H9 (cell line): ENCODE measurements at regions not wholly inside any gene's neighbourhood (a gene's known extent, or its start where the extent isn't known, plus 50 kb on each side); places are given as distances from the start of the nearest gene placed in this dataset.

Experiments
- DNase-seq: peaks from one replicate; pipeline ENCODE4 v3.0.0-alpha.2; 2017
- H2AFZ ChIP-seq: one replicate; pipeline ENCODE4 v1.6.1; 2013; ENCODE audit warnings: mild to moderate bottlenecking, low read length, control low read depth, moderate library complexity
- H2AK5ac ChIP-seq: 2 replicates; pipeline ENCODE4 v1.6.1; 2013; ENCODE audit warnings: low read length, control low read depth, mixed read lengths; ENCODE audit not compliant: insufficient read length
- H2BK120ac ChIP-seq: one replicate; pipeline ENCODE4 v1.6.1; 2013; ENCODE audit warnings: low read depth, mild to moderate bottlenecking, low read length, control low read depth, inconsistent platforms; ENCODE audit not compliant: poor library complexity, severe bottlenecking
- H2BK12ac ChIP-seq: 2 replicates; pipeline ENCODE4 v1.6.1; 2013; ENCODE audit warnings: low read length, control low read depth, mixed read lengths, low read depth; ENCODE audit not compliant: insufficient read length
- H2BK15ac ChIP-seq: 2 replicates; pipeline ENCODE4 v1.6.1; 2013; ENCODE audit warnings: low read depth, low read length, control low read depth
- H2BK20ac ChIP-seq: one replicate; pipeline ENCODE4 v1.6.1; 2013; ENCODE audit warnings: low read depth, mild to moderate bottlenecking, low read length, control low read depth, inconsistent platforms; ENCODE audit not compliant: poor library complexity, severe bottlenecking
- H2BK5ac ChIP-seq: 2 replicates; pipeline ENCODE4 v1.6.1; 2013; ENCODE audit warnings: low read length, control low read depth, mixed read lengths; ENCODE audit not compliant: insufficient read length
- H3K14ac ChIP-seq: 2 replicates; pipeline ENCODE4 v1.6.1; 2013; ENCODE audit warnings: low read length, control low read depth; ENCODE audit not compliant: insufficient read depth
- H3K18ac ChIP-seq: 2 replicates; pipeline ENCODE4 v1.6.1; 2013; ENCODE audit warnings: low read depth, mild to moderate bottlenecking, mixed read lengths, low read length, control low read depth; ENCODE audit not compliant: insufficient read length
- H3K23ac ChIP-seq: 2 replicates; pipeline ENCODE4 v1.6.1; 2013; ENCODE audit warnings: low read length, control low read depth, mixed read lengths, low read depth; ENCODE audit not compliant: insufficient read length
- H3K23me2 ChIP-seq: 2 replicates; pipeline ENCODE4 v1.6.1; 2013; ENCODE audit warnings: low read depth, mild to moderate bottlenecking, mixed read lengths, low read length, control low read depth; ENCODE audit not compliant: insufficient read length, poor library complexity, severe bottlenecking
- H3K27ac ChIP-seq: 2 replicates; pipeline ENCODE4 v1.5.1; 2013; ENCODE audit warnings: low read length, control low read depth, mixed read lengths, low read depth; ENCODE audit not compliant: insufficient read length
- H3K27me3 ChIP-seq: 2 replicates; pipeline ENCODE4 v1.6.1; 2013; ENCODE audit warnings: low read length, control low read depth, inconsistent platforms; ENCODE audit not compliant: insufficient read depth
- H3K4ac ChIP-seq: 2 replicates; pipeline ENCODE4 v1.6.1; 2013; ENCODE audit warnings: low read depth, mild to moderate bottlenecking, control low read depth, inconsistent platforms, low read length, moderate library complexity
- H3K4me1 ChIP-seq: 2 replicates; pipeline ENCODE4 v1.6.1; 2013; ENCODE audit warnings: low read length, control low read depth, inconsistent platforms; ENCODE audit not compliant: insufficient read depth
- H3K4me2 ChIP-seq: 2 replicates; pipeline ENCODE4 v1.6.1; 2013; ENCODE audit warnings: low read length, control low read depth, mixed read lengths; ENCODE audit not compliant: insufficient read length, insufficient read depth
- H3K56ac ChIP-seq: 2 replicates; pipeline ENCODE4 v1.6.1; 2013; ENCODE audit warnings: low read depth, mild to moderate bottlenecking, mixed read lengths, low read length, control low read depth; ENCODE audit not compliant: insufficient read length
- H3K79me1 ChIP-seq: 2 replicates; pipeline ENCODE4 v1.6.1; 2013; ENCODE audit warnings: low read depth, mild to moderate bottlenecking, moderate library complexity, low read length, control low read depth, inconsistent platforms; ENCODE audit not compliant: insufficient read depth, poor library complexity, severe bottlenecking
- H3K79me2 ChIP-seq: 2 replicates; pipeline ENCODE4 v1.6.1; 2013; ENCODE audit warnings: low read length, control low read depth, inconsistent platforms; ENCODE audit not compliant: insufficient read depth
- H3K9ac ChIP-seq: 2 replicates; pipeline ENCODE4 v1.6.1; 2013; ENCODE audit warnings: low read length, control low read depth, mixed read lengths; ENCODE audit not compliant: insufficient read length; ENCODE audit errors: extremely low read depth
- H3K9me3 ChIP-seq: one replicate; pipeline ENCODE4 v1.6.1; 2013; ENCODE audit warnings: low read depth, low read length, inconsistent platforms; ENCODE audit not compliant: control insufficient read depth
- H3T11ph ChIP-seq: one replicate; pipeline ENCODE4 v1.6.1; 2013; ENCODE audit warnings: mild to moderate bottlenecking, low read length, control low read depth, inconsistent platforms
- H4K20me1 ChIP-seq: one replicate; pipeline ENCODE4 v1.6.1; 2013; ENCODE audit not compliant: control insufficient read depth, insufficient read length, insufficient read depth
- H4K5ac ChIP-seq: 2 replicates; pipeline ENCODE4 v1.6.1; 2013; ENCODE audit warnings: low read depth, mild to moderate bottlenecking, mixed read lengths, low read length, control low read depth; ENCODE audit not compliant: insufficient read length
- H4K8ac ChIP-seq: replicated peaks from 2 replicates; pipeline ENCODE4 v1.6.1; 2013; ENCODE audit warnings: low read length, control low read depth, mixed read lengths, low read depth; ENCODE audit not compliant: insufficient read length
- H4K91ac ChIP-seq: 2 replicates; pipeline ENCODE4 v1.6.1; 2013; ENCODE audit warnings: low read depth, mild to moderate bottlenecking, moderate library complexity, mixed read lengths, low read length, control low read depth; ENCODE audit not compliant: insufficient read length
- H3K27ac Mint-ChIP-seq, 3 experiments: 2 replicates in 2 of 3; 3 replicates in 1 of 3; pipeline ENCODE4 v1.8.0; 2020 to 2021; ENCODE audit warnings: mixed read lengths in 3 of 3, mild to moderate bottlenecking in 1 of 3, moderate library complexity in 1 of 3
- H3K27me3 Mint-ChIP-seq: 2 replicates; pipeline ENCODE4 v1.8.0; 2021; ENCODE audit warnings: low read depth, mild to moderate bottlenecking, moderate library complexity, mixed read lengths
- H3K36me3 Mint-ChIP-seq, 3 experiments: 2 replicates in 2 of 3; 3 replicates in 1 of 3; pipeline ENCODE4 v1.8.0; 2020 to 2021; ENCODE audit warnings: low read depth in 3 of 3, mixed read lengths in 3 of 3; ENCODE audit not compliant: insufficient read depth in 1 of 3
- H3K4me1 Mint-ChIP-seq, 2 experiments: 2 replicates each; pipeline ENCODE4 v1.8.0; 2020; ENCODE audit warnings: mixed read lengths in 2 of 2
- H3K4me3 Mint-ChIP-seq, 2 experiments: 2 replicates in 1 of 2; 3 replicates in 1 of 2; pipeline ENCODE4 v1.8.0; 2020 to 2021; ENCODE audit warnings: mild to moderate bottlenecking in 2 of 2, mixed read lengths in 2 of 2, moderate library complexity in 1 of 2
- H3K9me3 Mint-ChIP-seq, 2 experiments: 2 replicates in 1 of 2; 3 replicates in 1 of 2; pipeline ENCODE4 v1.8.0; 2020; ENCODE audit warnings: mild to moderate bottlenecking in 2 of 2, mixed read lengths in 2 of 2, moderate library complexity in 1 of 2
- WGBS: extraction: QIAGEN DNeasy Blood & Tissue Kit; methylation state at CpG from one replicate; pipeline ENCODE4 v1.1.7; 2013; ENCODE audit warnings: missing lambda C conversion rate, low lambda C conversion rate, mixed read lengths; ENCODE audit not compliant: insufficient read length; ENCODE audit errors: extremely low coverage; 5-methylcytosine and 5-hydroxymethylcytosine counted together
- TF ChIP-seq, protein P1 (sequence below): fragments of 200-600 bp; sonication (generic); conservative IDR thresholded peaks from 3 replicates; pipeline ENCODE4 v1.8.0; 2021; ENCODE audit warnings: antibody characterized with exemption, mild to moderate bottlenecking

DNA sequence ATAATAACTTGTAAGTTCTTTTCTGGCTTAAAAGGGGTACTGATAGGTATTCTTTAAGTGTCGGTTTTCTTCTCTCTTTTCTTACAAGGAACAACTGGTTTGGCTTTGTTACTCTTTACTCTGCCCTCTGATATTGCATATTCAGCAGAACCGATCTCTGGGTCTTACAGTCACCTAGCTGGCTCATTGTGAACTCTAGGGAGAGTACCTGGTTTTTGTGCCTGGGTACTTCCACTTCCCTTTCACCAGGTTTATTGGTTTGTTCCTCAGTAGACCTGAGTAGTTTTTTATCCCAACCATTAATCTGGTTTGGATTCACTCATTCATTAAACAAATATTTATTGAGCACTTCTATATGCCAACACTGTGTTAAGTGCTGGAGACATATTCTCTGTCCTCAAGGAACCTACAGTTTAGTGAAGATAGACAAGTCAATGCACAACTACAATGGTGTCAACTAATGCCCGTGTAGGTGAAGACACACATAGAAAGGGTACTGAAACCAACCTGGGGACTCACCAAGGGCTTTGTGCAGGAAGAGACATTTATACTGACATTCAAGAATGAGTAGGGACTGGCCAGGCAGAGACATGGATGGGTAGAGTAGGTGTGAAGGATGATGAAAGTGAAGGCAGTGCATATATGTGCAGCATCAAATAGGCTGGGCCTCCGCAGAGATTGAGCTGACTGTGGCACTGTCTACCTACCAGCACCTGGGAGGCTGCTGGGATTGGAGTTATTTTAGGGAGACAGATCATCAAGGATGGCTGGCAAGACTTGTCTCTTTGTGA lies 348.8 kb upstream of the C11orf87 start:
- Histone ChIP-seq H3K4me1 (no peaks in the 10 kb centered on the region), H2BK120ac (no peak overlapping the region), H3K27me3 (no peaks in the 10 kb centered on the region), H3K79me1 (no peaks in the 10 kb centered on the region), H3K27ac (no peak overlapping the region), H2BK15ac (no peak overlapping the region), H4K20me1 (no peaks in the 10 kb centered on the region), H3K4ac (no peak overlapping the region), H3K56ac (no peak overlapping the region), H2AFZ (no peak overlapping the region), H2AK5ac (no peak overlapping the region), H4K8ac (no peak overlapping the region), H4K5ac (no peak overlapping the region), H3K23ac (no peak overlapping the region), H2BK12ac (no peak overlapping the region), H2BK5ac (no peak overlapping the region), H3K79me2 (no peaks in the 10 kb centered on the region), H2BK20ac (no peak overlapping the region), H3K9ac (no peak overlapping the region), H3K9me3 (no peaks in the 10 kb centered on the region), H4K91ac (no peak overlapping the region), H3K23me2 (no peaks in the 10 kb centered on the region), H3K4me2 (no peak overlapping the region), H3K18ac (no peak overlapping the region), H3K14ac (no peak overlapping the region), H3T11ph (no peak overlapping the region)
- H3K4me1 Mint-ChIP-seq, result no peaks in the 10 kb centered on the region; a peak in 1 of 4 replicates
- peaks cover 0 to 8% (median 0%) of the 10 kb centered on the region in 3 experiments; a peak in 1 of 7 replicates for H3K36me3 Mint-ChIP-seq
- TF ChIP-seq, protein P1, sequence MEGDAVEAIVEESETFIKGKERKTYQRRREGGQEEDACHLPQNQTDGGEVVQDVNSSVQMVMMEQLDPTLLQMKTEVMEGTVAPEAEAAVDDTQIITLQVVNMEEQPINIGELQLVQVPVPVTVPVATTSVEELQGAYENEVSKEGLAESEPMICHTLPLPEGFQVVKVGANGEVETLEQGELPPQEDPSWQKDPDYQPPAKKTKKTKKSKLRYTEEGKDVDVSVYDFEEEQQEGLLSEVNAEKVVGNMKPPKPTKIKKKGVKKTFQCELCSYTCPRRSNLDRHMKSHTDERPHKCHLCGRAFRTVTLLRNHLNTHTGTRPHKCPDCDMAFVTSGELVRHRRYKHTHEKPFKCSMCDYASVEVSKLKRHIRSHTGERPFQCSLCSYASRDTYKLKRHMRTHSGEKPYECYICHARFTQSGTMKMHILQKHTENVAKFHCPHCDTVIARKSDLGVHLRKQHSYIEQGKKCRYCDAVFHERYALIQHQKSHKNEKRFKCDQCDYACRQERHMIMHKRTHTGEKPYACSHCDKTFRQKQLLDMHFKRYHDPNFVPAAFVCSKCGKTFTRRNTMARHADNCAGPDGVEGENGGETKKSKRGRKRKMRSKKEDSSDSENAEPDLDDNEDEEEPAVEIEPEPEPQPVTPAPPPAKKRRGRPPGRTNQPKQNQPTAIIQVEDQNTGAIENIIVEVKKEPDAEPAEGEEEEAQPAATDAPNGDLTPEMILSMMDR, result no peak
- WGBS, result no CpG with 5 or more reads among the region's 4 CpGs
- no peak overlapping the region for H3K27ac Mint-ChIP-seq
- H3K27me3 Mint-ChIP-seq, result no peaks in the 10 kb centered on the region; the same call in 1 of the 2 replicates
- H3K4me3 Mint-ChIP-seq, result no peak overlapping the region
- peaks cover 3 to 6% of the 10 kb centered on the region in 2 experiments; a peak in 3 of 5 replicates for H3K9me3 Mint-ChIP-seq
- no peak for DNase-seq
